Dermis blood vessel endothelial cell (primary cell): ENCODE measurements at regions not wholly inside any gene's neighbourhood (a gene's known extent, or its start where the extent isn't known, plus 50 kb on each side); places are given as distances from the start of the nearest gene placed in this dataset.

Experiments used
- DNase-seq: peaks from one replicate; pipeline ENCODE4 v3.0.0; 2010

GRCh38 chr13:88908961-88909441, 1237.8 kb downstream of the SLITRK5 start:
- DNase-seq = no peak

GRCh38 chr13:88919970-88920628, 1248.9 kb downstream of the SLITRK5 start:
- DNase-seq = no peak

- DNase-seq = no peak
Measured at GRCh38 chr13:88925954-88926353, 1254.8 kb downstream of the SLITRK5 start.

GRCh38 chr13:88926890-88927502, 1255.8 kb downstream of the SLITRK5 start:
- DNase-seq = no peak

GRCh38 chr13:88932950-88933349, 1261.8 kb downstream of the SLITRK5 start:
- DNase-seq = no peak

GRCh38 chr13:88937384-88937783, 1266.2 kb downstream of the SLITRK5 start:
- DNase-seq = no peak

- DNase-seq = no peak
Measured at GRCh38 chr13:88945793-88946192, 1274.6 kb downstream of the SLITRK5 start.

- DNase-seq = no peak
Measured at GRCh38 chr13:88948501-88948900, 1277.3 kb downstream of the SLITRK5 start.

- no peak for DNase-seq
Measured at GRCh38 chr13:88958821-88959220, 1287.7 kb downstream of the SLITRK5 start.

- DNase-seq = no peak
Measured at GRCh38 chr13:88976466-88976865, 1305.3 kb downstream of the SLITRK5 start.

- no peak for DNase-seq
Measured at GRCh38 chr13:88978607-88979006, 1307.4 kb downstream of the SLITRK5 start.

- DNase-seq = no peak
Measured at GRCh38 chr13:88979465-88980175, 1308.4 kb downstream of the SLITRK5 start.

GRCh38 chr13:89003656-89004055, 1332.5 kb downstream of the SLITRK5 start:
- DNase-seq = no peak

- no peak for DNase-seq
Measured at GRCh38 chr13:89011615-89012014, 1340.4 kb downstream of the SLITRK5 start.

GRCh38 chr13:89027694-89028306, 1356.6 kb downstream of the SLITRK5 start:
- no peak for DNase-seq

- DNase-seq = no peak
Measured at GRCh38 chr13:89029062-89029461, 1357.9 kb downstream of the SLITRK5 start.

- DNase-seq = no peak
Measured at GRCh38 chr13:89034015-89034414, 1362.8 kb downstream of the SLITRK5 start.

- DNase-seq = no peak
Measured at GRCh38 chr13:89052699-89053098, 1381.5 kb downstream of the SLITRK5 start.

GRCh38 chr13:89053418-89053817, 1382.2 kb downstream of the SLITRK5 start:
- no peak for DNase-seq

GRCh38 chr13:89057274-89057673, 1386.1 kb downstream of the SLITRK5 start:
- DNase-seq = no peak

GRCh38 chr13:89057862-89058261, 1386.7 kb downstream of the SLITRK5 start:
- DNase-seq = no peak

- no peak for DNase-seq
Measured at GRCh38 chr13:89061821-89062220, 1390.7 kb downstream of the SLITRK5 start.

GRCh38 chr13:89066868-89067466, 1395.8 kb downstream of the SLITRK5 start:
- no peak for DNase-seq
